Neural cell (in vitro differentiated cells): ENCODE measurements at regions not wholly inside any gene's neighbourhood (a gene's known extent, or its start where the extent isn't known, plus 50 kb on each side); places are given as distances from the start of the nearest gene placed in this dataset.

Experiments
- H2AFZ ChIP-seq: fragments of 200-600, 300-800 bp; sonication (generic), shearing (Covaris generic); 2 replicates; pipeline ENCODE4 v1.6.0; 2014; ENCODE audit warnings: low read depth, mild to moderate bottlenecking, antibody characterized with exemption, low read length, moderate library complexity
- H3F3A ChIP-seq: fragments of 200-600 bp; shearing (Covaris generic); 2 replicates; pipeline ENCODE4 v1.6.1; 2016; ENCODE audit warnings: mild to moderate bottlenecking, moderate library complexity, mixed read lengths, antibody characterized with exemption, low read length; ENCODE audit not compliant: insufficient read depth, poor library complexity, severe bottlenecking
- H3K27ac ChIP-seq: fragments of 200-600, 300-800 bp; sonication (generic), shearing (Covaris generic); 2 replicates; pipeline ENCODE4 v1.5.1; 2014; ENCODE audit warnings: mild to moderate bottlenecking, low read length, moderate library complexity
- H3K27me3 ChIP-seq: fragments of 300-800, 200-600 bp; sonication (generic), shearing (Covaris generic); 2 replicates; pipeline ENCODE4 v1.6.0; 2014; ENCODE audit warnings: mild to moderate bottlenecking, low read depth, low read length, moderate library complexity; ENCODE audit not compliant: insufficient read depth
- H3K36me3 ChIP-seq: fragments of 300-800, 200-600 bp; sonication (generic), shearing (Covaris generic); 2 replicates; pipeline ENCODE4 v1.5.1; 2014; ENCODE audit warnings: mild to moderate bottlenecking, antibody characterized with exemption, low read length, moderate library complexity; ENCODE audit not compliant: insufficient read depth
- H3K4me2 ChIP-seq: fragments of 300-800, 200-600 bp; sonication (generic), shearing (Covaris generic); 2 replicates; pipeline ENCODE4 v1.6.0; 2014; ENCODE audit warnings: mild to moderate bottlenecking, low read length
- H3K4me3 ChIP-seq: fragments of 300-800, 200-600 bp; sonication (generic), shearing (Covaris generic); 2 replicates; pipeline ENCODE4 v1.5.1; 2014; ENCODE audit warnings: mild to moderate bottlenecking, low read length, moderate library complexity
- H3K79me2 ChIP-seq: fragments of 200-600 bp; shearing (Covaris generic); replicated peaks from 2 replicates; pipeline ENCODE4 v1.6.0; 2014; ENCODE audit warnings: mild to moderate bottlenecking, low read length, moderate library complexity; ENCODE audit not compliant: insufficient read depth
- H3K9ac ChIP-seq: fragments of 300-800, 200-600 bp; sonication (generic), shearing (Covaris generic); 2 replicates; pipeline ENCODE4 v1.6.1; 2016; ENCODE audit warnings: mild to moderate bottlenecking, low read length, mixed read lengths
- H3K9me2 ChIP-seq: fragments of 200-600 bp; shearing (Covaris generic); 2 replicates; pipeline ENCODE4 v1.6.1; 2016; ENCODE audit warnings: mild to moderate bottlenecking, low read length, mixed read lengths; ENCODE audit not compliant: insufficient read depth
- H3K9me3 ChIP-seq: fragments of 200-600, 300-800 bp; sonication (generic), shearing (Covaris generic); 2 replicates; pipeline ENCODE4 v1.6.1; 2016; ENCODE audit warnings: mild to moderate bottlenecking, mixed run types, low read length, moderate library complexity, mixed read lengths
- H4K20me1 ChIP-seq: fragments of 200-600 bp; shearing (Covaris generic); 2 replicates; pipeline ENCODE4 v1.6.1; 2016; ENCODE audit warnings: mild to moderate bottlenecking, mixed run types; ENCODE audit not compliant: insufficient read depth
- EP300 ChIP-seq: fragments of 450-650 bp; conservative IDR thresholded peaks from 2 replicates; pipeline ENCODE4 v1.6.1; 2014; ENCODE audit warnings: antibody characterized with exemption, mild to moderate bottlenecking, moderate library complexity; ENCODE audit not compliant: poor library complexity, severe bottlenecking
- MXI1 ChIP-seq: fragments of 450-650 bp; conservative IDR thresholded peaks from 2 replicates; pipeline ENCODE4 v1.6.1; 2014; ENCODE audit warnings: antibody characterized with exemption, mild to moderate bottlenecking; ENCODE audit not compliant: poor library complexity, severe bottlenecking
- POLR2AphosphoS5 ChIP-seq: IDR thresholded peaks from 2 replicates; pipeline ENCODE4 v1.6.1; 2012
- RAD21 ChIP-seq: fragments of 450-650 bp; conservative IDR thresholded peaks from 2 replicates; pipeline ENCODE4 v1.6.1; 2014; ENCODE audit warnings: antibody characterized with exemption, mild to moderate bottlenecking, moderate library complexity
- SMC3 ChIP-seq: fragments of 450-650 bp; conservative IDR thresholded peaks from 2 replicates; pipeline ENCODE4 v1.6.1; 2014; ENCODE audit warnings: antibody characterized with exemption, mild to moderate bottlenecking, moderate library complexity; ENCODE audit not compliant: poor library complexity
- TAF1 ChIP-seq: IDR thresholded peaks from 2 replicates; pipeline ENCODE4 v1.6.1; 2012; ENCODE audit warnings: low read depth
- TF ChIP-seq, protein P1 (sequence below): IDR thresholded peaks from 2 replicates; pipeline ENCODE4 v1.6.1; 2012; ENCODE audit warnings: borderline replicate concordance
- TF ChIP-seq, protein P2 (sequence below): fragments of 450-650 bp; IDR thresholded peaks from 2 replicates; pipeline ENCODE4 v1.5.1; 2014; ENCODE audit warnings: antibody characterized with exemption, mild to moderate bottlenecking, moderate library complexity; ENCODE audit not compliant: poor library complexity, severe bottlenecking

DNA sequence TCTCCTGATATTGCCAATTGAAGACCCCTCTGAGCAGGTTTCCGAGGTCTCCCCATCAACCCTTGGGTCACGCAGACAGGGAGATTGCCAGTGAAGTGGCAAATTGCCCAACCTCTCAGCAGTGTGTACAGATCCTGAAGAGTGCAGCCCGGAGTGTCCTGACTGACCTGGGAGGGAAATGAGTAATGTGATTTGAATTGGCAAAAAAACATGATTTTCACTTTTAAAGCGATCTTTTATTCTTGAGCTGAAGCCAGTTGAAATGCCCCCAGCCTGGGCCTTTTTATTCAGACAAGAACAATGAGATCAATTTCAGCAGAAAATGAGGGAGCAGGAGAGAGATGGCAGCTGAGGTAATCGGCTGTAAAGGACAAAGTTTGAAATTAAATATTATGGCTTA is 401.8 kb downstream of the RAPGEF2 start:
- Histone ChIP-seq H3K27ac (no peak overlapping the region), H3K27me3 (no peaks in the 10 kb centered on the region), H4K20me1 (no peaks in the 10 kb centered on the region), H2AFZ (no peak overlapping the region), H3K4me3 (no peak overlapping the region), H3K79me2 (no peaks in the 10 kb centered on the region), H3K9ac (no peak overlapping the region), H3F3A (no peaks in the 10 kb centered on the region), H3K9me2 (no peaks in the 10 kb centered on the region), H3K36me3 (no peaks in the 10 kb centered on the region), H3K4me2 (no peak overlapping the region), H3K9me3 (no peaks in the 10 kb centered on the region)
- TF ChIP-seq SMC3 (no peak), EP300 (no peak), TAF1 (no peak), POLR2AphosphoS5 (no peak), RAD21 (no peak)
- TF ChIP-seq, protein P1, sequence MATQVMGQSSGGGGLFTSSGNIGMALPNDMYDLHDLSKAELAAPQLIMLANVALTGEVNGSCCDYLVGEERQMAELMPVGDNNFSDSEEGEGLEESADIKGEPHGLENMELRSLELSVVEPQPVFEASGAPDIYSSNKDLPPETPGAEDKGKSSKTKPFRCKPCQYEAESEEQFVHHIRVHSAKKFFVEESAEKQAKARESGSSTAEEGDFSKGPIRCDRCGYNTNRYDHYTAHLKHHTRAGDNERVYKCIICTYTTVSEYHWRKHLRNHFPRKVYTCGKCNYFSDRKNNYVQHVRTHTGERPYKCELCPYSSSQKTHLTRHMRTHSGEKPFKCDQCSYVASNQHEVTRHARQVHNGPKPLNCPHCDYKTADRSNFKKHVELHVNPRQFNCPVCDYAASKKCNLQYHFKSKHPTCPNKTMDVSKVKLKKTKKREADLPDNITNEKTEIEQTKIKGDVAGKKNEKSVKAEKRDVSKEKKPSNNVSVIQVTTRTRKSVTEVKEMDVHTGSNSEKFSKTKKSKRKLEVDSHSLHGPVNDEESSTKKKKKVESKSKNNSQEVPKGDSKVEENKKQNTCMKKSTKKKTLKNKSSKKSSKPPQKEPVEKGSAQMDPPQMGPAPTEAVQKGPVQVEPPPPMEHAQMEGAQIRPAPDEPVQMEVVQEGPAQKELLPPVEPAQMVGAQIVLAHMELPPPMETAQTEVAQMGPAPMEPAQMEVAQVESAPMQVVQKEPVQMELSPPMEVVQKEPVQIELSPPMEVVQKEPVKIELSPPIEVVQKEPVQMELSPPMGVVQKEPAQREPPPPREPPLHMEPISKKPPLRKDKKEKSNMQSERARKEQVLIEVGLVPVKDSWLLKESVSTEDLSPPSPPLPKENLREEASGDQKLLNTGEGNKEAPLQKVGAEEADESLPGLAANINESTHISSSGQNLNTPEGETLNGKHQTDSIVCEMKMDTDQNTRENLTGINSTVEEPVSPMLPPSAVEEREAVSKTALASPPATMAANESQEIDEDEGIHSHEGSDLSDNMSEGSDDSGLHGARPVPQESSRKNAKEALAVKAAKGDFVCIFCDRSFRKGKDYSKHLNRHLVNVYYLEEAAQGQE = no peak

DNA sequence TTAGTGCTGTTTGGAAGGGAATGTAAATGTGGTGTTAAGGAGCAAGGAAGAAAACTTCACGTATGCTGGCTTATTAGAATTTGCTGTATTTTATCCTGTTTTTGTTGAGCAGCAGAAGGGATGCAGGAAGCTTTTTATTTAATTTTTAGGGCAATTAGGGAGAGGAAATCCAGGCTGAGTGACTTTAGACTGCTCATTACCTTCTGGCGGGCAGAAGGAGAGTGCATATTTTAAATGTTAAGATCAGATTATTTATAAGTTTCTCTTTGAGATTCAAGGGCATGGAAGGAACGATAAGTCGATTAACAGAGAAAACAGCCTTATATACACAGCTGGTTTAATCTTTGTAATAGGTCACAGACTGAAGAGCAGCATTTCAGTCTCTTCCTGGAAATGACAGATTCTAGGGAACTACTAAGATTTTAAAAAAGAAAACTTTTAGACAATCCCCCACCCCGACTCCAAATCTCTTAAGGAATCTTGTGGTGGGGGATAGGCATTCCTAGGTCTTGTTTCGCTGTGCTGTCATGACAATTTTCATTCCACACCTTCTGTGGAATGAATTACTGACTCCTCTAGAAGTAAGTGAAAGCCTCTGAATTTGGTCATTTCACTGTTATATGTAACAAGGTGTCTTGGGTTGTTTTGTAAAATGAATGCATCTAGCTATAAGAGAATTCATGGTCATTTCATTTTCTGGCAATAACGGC is 402.5 kb downstream of the RAPGEF2 start:
- Histone ChIP-seq H3K27me3 (no peaks in the 10 kb centered on the region), H3F3A (no peaks in the 10 kb centered on the region), H3K27ac (no peak overlapping the region), H3K9me3 (no peaks in the 10 kb centered on the region), H3K79me2 (no peaks in the 10 kb centered on the region), H3K36me3 (no peaks in the 10 kb centered on the region), H2AFZ (no peak overlapping the region), H4K20me1 (no peaks in the 10 kb centered on the region), H3K4me2 (no peak overlapping the region), H3K4me3 (no peak overlapping the region), H3K9ac (no peak overlapping the region), H3K9me2 (no peaks in the 10 kb centered on the region)
- TF ChIP-seq SMC3 = no peak
- TF ChIP-seq EP300 = no peak
- TF ChIP-seq RAD21 = no peak
- no peak for TF ChIP-seq MXI1
- TF ChIP-seq, protein P1 = no peak
- TF ChIP-seq, protein P2, sequence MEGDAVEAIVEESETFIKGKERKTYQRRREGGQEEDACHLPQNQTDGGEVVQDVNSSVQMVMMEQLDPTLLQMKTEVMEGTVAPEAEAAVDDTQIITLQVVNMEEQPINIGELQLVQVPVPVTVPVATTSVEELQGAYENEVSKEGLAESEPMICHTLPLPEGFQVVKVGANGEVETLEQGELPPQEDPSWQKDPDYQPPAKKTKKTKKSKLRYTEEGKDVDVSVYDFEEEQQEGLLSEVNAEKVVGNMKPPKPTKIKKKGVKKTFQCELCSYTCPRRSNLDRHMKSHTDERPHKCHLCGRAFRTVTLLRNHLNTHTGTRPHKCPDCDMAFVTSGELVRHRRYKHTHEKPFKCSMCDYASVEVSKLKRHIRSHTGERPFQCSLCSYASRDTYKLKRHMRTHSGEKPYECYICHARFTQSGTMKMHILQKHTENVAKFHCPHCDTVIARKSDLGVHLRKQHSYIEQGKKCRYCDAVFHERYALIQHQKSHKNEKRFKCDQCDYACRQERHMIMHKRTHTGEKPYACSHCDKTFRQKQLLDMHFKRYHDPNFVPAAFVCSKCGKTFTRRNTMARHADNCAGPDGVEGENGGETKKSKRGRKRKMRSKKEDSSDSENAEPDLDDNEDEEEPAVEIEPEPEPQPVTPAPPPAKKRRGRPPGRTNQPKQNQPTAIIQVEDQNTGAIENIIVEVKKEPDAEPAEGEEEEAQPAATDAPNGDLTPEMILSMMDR = no peak
